ENCODE measurements at regions not wholly inside any gene's neighbourhood (a gene's known extent, or its start where the extent isn't known, plus 50 kb on each side); places are given as distances from the start of the nearest gene placed in this dataset.

DNA sequence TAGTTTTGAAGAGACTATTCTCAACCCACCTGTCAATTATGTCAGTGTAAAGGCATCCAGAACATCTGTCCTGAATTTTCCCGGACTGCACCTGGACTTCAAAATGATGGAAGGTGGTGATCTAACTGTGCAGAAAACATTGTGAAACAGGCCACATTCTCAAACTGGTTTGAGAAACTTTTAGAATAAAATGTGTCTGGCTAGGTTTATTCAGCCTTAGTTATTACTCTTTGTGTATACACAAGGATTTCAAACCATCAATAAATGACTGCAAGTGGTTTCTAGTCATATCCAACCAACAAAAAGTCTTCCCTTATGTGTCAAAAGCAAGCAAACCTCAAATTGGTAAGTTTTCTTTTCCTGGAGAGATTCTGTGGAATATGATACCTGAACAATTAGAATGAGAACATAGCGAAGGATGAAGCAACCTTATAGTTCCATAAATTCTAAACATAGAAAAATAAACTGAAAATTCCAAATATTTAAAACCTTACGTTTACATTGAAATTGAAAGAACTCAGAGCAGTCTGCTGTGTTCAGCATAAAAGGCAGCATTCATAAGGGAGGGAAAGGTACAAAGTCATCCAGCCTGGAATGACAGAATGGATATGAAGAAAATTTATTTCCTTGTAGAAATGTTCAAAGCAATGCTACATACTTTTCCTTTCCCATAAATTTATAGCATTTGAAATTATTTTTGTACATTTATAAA lies 306.6 kb upstream of the TGFBR2 start:
- TF ChIP-seq, protein P1, sequence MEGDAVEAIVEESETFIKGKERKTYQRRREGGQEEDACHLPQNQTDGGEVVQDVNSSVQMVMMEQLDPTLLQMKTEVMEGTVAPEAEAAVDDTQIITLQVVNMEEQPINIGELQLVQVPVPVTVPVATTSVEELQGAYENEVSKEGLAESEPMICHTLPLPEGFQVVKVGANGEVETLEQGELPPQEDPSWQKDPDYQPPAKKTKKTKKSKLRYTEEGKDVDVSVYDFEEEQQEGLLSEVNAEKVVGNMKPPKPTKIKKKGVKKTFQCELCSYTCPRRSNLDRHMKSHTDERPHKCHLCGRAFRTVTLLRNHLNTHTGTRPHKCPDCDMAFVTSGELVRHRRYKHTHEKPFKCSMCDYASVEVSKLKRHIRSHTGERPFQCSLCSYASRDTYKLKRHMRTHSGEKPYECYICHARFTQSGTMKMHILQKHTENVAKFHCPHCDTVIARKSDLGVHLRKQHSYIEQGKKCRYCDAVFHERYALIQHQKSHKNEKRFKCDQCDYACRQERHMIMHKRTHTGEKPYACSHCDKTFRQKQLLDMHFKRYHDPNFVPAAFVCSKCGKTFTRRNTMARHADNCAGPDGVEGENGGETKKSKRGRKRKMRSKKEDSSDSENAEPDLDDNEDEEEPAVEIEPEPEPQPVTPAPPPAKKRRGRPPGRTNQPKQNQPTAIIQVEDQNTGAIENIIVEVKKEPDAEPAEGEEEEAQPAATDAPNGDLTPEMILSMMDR (IDR thresholded peaks at IDR 0.05) = no peak
- no peak for TF ChIP-seq EP300 (IDR thresholded peaks at IDR 0.05)
